ENCODE measurements at regions not wholly inside any gene's neighbourhood (a gene's known extent, or its start where the extent isn't known, plus 50 kb on each side); places are given as distances from the start of the nearest gene placed in this dataset.
"Not testable (repeated sequence)": the region's sequence is repeated elsewhere in the genome, so short reads cannot be mapped to it uniquely, and the experiment has no call there.

DNA sequence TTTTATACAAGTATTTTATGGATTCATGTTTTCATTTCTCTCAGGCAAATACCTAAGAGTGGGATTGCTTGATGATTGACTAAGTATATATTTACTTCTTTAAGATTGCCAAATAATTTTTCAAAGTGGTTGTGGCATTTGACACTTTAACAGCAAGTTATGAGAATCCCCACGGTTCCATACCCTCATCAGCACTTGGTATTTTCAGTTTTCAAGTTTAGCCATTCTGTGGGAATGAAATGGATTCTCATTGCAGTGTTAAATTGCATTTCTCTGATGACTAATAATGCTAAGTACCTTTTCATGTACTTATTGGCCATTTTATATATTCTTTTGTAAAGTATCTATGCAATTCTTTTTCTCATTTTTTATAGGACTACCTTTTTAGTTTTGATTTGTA is 301.5 kb upstream of the DIO3 start:
- H3K36me3 ChIP-seq, result no peaks in the 10 kb centered on the region
- TF ChIP-seq, protein P1, sequence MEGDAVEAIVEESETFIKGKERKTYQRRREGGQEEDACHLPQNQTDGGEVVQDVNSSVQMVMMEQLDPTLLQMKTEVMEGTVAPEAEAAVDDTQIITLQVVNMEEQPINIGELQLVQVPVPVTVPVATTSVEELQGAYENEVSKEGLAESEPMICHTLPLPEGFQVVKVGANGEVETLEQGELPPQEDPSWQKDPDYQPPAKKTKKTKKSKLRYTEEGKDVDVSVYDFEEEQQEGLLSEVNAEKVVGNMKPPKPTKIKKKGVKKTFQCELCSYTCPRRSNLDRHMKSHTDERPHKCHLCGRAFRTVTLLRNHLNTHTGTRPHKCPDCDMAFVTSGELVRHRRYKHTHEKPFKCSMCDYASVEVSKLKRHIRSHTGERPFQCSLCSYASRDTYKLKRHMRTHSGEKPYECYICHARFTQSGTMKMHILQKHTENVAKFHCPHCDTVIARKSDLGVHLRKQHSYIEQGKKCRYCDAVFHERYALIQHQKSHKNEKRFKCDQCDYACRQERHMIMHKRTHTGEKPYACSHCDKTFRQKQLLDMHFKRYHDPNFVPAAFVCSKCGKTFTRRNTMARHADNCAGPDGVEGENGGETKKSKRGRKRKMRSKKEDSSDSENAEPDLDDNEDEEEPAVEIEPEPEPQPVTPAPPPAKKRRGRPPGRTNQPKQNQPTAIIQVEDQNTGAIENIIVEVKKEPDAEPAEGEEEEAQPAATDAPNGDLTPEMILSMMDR (IDR thresholded peaks at IDR 0.05), result no peak
- no peaks in the 10 kb centered on the region for H3K4me1 ChIP-seq
- no peaks in the 10 kb centered on the region for H3K27me3 ChIP-seq
- WGBS, 5 donors, result 63 to 78% (median 72%) methylated on average over 1 of the region's 1 CpG
- no peak overlapping the region for H3K27ac ChIP-seq
- no peak for DNase-seq
- H3K4me3 ChIP-seq, result no peak overlapping the region
- H3K9me3 ChIP-seq, result peaks cover 0 to 12% (median 8%) of the 10 kb centered on the region in 4 donors
- intact Hi-C loops (cut with DNase I; ENCODE audit: low total_unique reads), result no loop called here

DNA sequence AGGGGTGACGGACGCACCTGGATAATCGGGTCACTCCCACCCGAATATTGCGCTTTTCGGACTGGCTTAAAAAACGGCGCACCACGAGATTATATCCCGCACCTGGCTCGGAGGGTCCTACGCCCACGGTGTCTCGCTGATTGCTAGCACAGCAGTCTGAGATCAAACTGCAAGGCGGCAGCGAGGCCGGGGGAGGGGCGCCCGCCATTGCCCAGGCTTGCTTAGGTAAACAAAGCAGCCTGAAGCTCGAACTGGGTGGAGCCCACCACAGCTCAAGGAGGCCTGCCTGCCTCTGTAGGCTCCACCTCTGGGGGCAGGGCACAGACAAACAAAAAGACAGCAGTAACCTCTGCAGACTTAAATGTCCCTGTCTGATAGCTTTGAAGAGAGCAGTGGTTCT is 294.9 kb upstream of the DIO3 start:
- 85 to 92% (median 89%) methylated on average over 13 to 19 of the region's 20 CpGs for WGBS, 5 donors
- H3K36me3 ChIP-seq; H3K27me3 ChIP-seq; H3K4me1 ChIP-seq; H3K27ac ChIP-seq; intact Hi-C loops (cut with DNase I; ENCODE audit: low total_unique reads); DNase-seq; H3K4me3 ChIP-seq: not testable (repeated sequence)
- H3K9me3 ChIP-seq, result peaks cover 0 to 12% (median 8%) of the 10 kb centered on the region in 4 donors

DNA sequence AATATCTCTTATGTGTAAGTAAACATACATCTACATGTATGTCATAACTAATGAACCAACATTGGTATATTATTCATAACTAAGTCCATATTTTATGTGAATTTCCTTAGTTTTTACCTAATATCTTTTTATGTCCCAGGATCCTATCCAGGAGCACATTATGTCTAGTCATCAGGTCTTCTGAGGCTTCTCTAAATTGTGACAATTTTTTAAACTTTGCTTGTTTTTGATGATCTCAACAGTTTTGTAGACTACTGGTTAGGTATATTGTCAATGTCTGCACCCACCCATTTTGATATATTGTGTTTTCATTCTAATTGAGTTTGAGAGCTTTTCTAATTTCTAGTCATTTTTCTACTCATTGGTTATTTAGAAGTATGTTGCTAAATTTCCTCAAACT is 288.2 kb upstream of the DIO3 start:
- H3K4me3 ChIP-seq, result no peak overlapping the region
- DNase-seq, result no peak
- H3K9me3 ChIP-seq, result no peaks in the 10 kb centered on the region
- H3K4me1 ChIP-seq, result no peaks in the 10 kb centered on the region
- intact Hi-C loops (cut with DNase I; ENCODE audit: low total_unique reads), result no loop called here
- no peak overlapping the region for H3K27ac ChIP-seq
- TF ChIP-seq EP300 (IDR thresholded peaks at IDR 0.05) (no peak), POLR2A (IDR thresholded peaks at IDR 0.05) (no peak), POLR2AphosphoS5 (IDR thresholded peaks at IDR 0.05) (no peak)
- TF ChIP-seq, protein P1 (IDR thresholded peaks at IDR 0.05), result no peak
- H3K36me3 ChIP-seq, result no peaks in the 10 kb centered on the region
- H3K27me3 ChIP-seq, result no peaks in the 10 kb centered on the region

DNA sequence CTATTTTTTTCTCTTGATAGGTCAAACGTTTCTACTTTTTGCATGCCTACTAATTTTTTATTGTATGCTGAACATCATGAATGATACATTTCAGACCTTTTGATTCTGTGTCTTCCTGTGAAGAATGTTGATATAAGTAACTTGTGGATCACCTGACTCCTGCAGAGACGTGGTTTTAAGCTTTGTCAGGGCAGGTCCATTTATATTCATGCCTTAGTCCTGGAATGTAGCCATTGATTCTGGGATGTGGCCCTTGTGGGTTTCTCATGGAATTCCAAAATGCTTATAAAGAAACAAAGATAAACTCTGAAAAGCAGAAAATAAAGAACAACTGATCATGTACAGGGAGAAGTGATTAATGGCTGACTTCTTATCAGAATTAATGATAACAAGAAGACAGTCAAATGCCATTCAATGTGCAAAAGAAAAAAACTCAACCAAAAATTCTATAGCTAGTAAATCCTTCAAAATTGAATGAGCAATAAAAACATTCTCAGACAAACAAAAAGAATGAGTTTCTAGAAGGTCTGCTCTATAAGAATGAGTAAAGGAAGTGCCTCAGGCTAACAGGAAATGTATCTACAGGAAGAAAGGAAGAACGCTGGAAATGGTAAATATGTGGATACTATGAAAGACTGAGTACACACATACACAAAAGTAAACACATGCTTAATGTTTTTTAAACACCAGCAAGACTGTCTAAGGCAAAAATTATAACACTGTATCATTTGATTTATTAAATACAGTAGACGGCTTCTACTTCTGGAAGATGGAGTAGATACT is 284.8 kb upstream of the DIO3 start:
- Histone ChIP-seq H3K27me3 (no peaks in the 10 kb centered on the region), H3K9me3 (no peaks in the 10 kb centered on the region), H3K4me1 (no peaks in the 10 kb centered on the region), H3K27ac (no peak overlapping the region), H3K4me3 (no peak overlapping the region), H3K36me3 (no peaks in the 10 kb centered on the region)
- TF ChIP-seq, protein P1 (IDR thresholded peaks at IDR 0.05), result no peak
- TF ChIP-seq EP300 (IDR thresholded peaks at IDR 0.05) (no peak), POLR2AphosphoS5 (IDR thresholded peaks at IDR 0.05) (no peak), POLR2A (IDR thresholded peaks at IDR 0.05) (no peak)
- WGBS, 5 donors, result 34 to 44% (median 40%) methylated on average over 4 of the region's 4 CpGs
- no peak for DNase-seq
- intact Hi-C loops (cut with DNase I; ENCODE audit: low total_unique reads), result no loop called here

DNA sequence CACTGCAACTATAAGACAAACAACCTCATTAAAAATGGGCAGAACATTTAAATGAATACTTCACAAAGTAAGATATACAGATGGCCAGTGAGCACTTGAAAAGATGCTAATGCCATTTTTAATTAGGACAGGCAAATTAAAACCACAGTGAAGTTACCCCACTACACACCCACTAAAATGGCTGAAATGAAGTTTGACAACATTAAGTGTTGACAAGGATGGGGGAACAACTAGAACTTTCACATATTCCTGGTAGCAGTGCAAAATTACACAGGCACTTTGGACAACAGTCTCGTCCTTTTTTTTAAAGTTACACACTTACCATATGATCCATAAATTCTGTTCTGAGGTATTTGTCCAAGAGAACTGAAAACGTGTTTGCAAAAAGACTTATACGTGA is 278.9 kb upstream of the DIO3 start:
- WGBS, 5 donors, result 67 to 79% (median 77%) methylated on average over 3 of the region's 3 CpGs
- Histone ChIP-seq H3K4me3 (no peak overlapping the region), H3K27ac (no peak overlapping the region), H3K9me3 (peaks cover 0 to 3% (median 0%) of the 10 kb centered on the region in 4 donors), H3K36me3 (no peaks in the 10 kb centered on the region), H3K27me3 (peaks cover 0 to 17% (median 0%) of the 10 kb centered on the region in 3 donors), H3K4me1 (no peaks in the 10 kb centered on the region)
- intact Hi-C loops (cut with DNase I; ENCODE audit: low total_unique reads), result no loop called here
- TF ChIP-seq POLR2AphosphoS5 (IDR thresholded peaks at IDR 0.05) (no peak), POLR2A (IDR thresholded peaks at IDR 0.05) (no peak), EP300 (IDR thresholded peaks at IDR 0.05) (no peak)
- TF ChIP-seq, protein P1 (IDR thresholded peaks at IDR 0.05), result no peak
- no peak for DNase-seq
